ENCODE measurements at regions not wholly inside any gene's neighbourhood (a gene's known extent, or its start where the extent isn't known, plus 50 kb on each side); places are given as distances from the start of the nearest gene placed in this dataset.
"Not testable (repeated sequence)": the region's sequence is repeated elsewhere in the genome, so short reads cannot be mapped to it uniquely, and the experiment has no call there.

GRCh38 chr15:85281293-85281882, 99.0 kb upstream of the AKAP13 start:
- no peaks in the 10 kb centered on the region for H3K36me3 ChIP-seq
- H3K27me3 ChIP-seq, result no peaks in the 10 kb centered on the region
- no peak overlapping the region for H3K4me3 ChIP-seq (ENCODE audit: low read depth in 1 of 2, low read length in 1 of 2)
- no peaks in the 10 kb centered on the region for H3K4me1 ChIP-seq (ENCODE audit: control insufficient read depth in 1 of 2, insufficient read depth in 1 of 2, low read depth in 1 of 2, low read length in 1 of 2)
- H3K9me3 ChIP-seq, result no peaks in the 10 kb centered on the region
- H3K27ac ChIP-seq, result no peak overlapping the region
- no peak for TF ChIP-seq CTCF (IDR thresholded peaks at IDR 0.05)

- Histone ChIP-seq H3K4me1 (ENCODE audit: control insufficient read depth in 1 of 2, insufficient read depth in 1 of 2, low read depth in 1 of 2, low read length in 1 of 2) (no peaks in the 10 kb centered on the region), H3K27ac (no peak overlapping the region), H3K9me3 (no peaks in the 10 kb centered on the region), H3K27me3 (no peaks in the 10 kb centered on the region), H3K4me3 (ENCODE audit: low read depth in 1 of 2, low read length in 1 of 2) (no peak overlapping the region), H3K36me3 (no peaks in the 10 kb centered on the region)
- no peak for TF ChIP-seq CTCF (IDR thresholded peaks at IDR 0.05)
These were observed 97.8 kb upstream of the AKAP13 start for GRCh38 chr15:85282504-85283115.

- H3K27ac ChIP-seq; H3K4me3 ChIP-seq (ENCODE audit: low read depth in 1 of 2, low read length in 1 of 2); H3K36me3 ChIP-seq; H3K27me3 ChIP-seq; H3K9me3 ChIP-seq; H3K4me1 ChIP-seq (ENCODE audit: control insufficient read depth in 1 of 2, insufficient read depth in 1 of 2, low read depth in 1 of 2, low read length in 1 of 2): not testable (repeated sequence)
These were observed 96.6 kb upstream of the AKAP13 start for GRCh38 chr15:85283815-85284214.

- no peak for TF ChIP-seq CTCF (IDR thresholded peaks at IDR 0.05)
- H3K4me3 ChIP-seq (ENCODE audit: low read depth in 1 of 2, low read length in 1 of 2), result no peak overlapping the region
These were observed 95.9 kb upstream of the AKAP13 start for GRCh38 chr15:85284497-85284896.

GRCh38 chr15:85289677-85290365, 90.6 kb upstream of the AKAP13 start:
- TF ChIP-seq CTCF (IDR thresholded peaks at IDR 0.05), result no peak

More at GRCh38 chr15:85284497-85284896, 95.9 kb upstream of the AKAP13 start:
- Histone ChIP-seq H3K27me3 (peaks cover 3% of the 10 kb centered on the region), H3K4me1 (ENCODE audit: control insufficient read depth in 1 of 2, insufficient read depth in 1 of 2, low read depth in 1 of 2, low read length in 1 of 2) (no peaks in the 10 kb centered on the region), H3K36me3 (no peaks in the 10 kb centered on the region), H3K27ac (no peak overlapping the region), H3K9me3 (no peaks in the 10 kb centered on the region)

GRCh38 chr15:85292583-85292982, 87.8 kb upstream of the AKAP13 start:
- not testable (repeated sequence) for H3K4me3 ChIP-seq (ENCODE audit: low read depth in 1 of 2, low read length in 1 of 2); H3K4me1 ChIP-seq (ENCODE audit: control insufficient read depth in 1 of 2, insufficient read depth in 1 of 2, low read depth in 1 of 2, low read length in 1 of 2); H3K27ac ChIP-seq; H3K9me3 ChIP-seq; H3K36me3 ChIP-seq
- peaks cover 30% of the 10 kb centered on the region for H3K27me3 ChIP-seq

More at GRCh38 chr15:85289677-85290365, 90.6 kb upstream of the AKAP13 start:
- peaks cover 18% of the 10 kb centered on the region for H3K27me3 ChIP-seq
- H3K27ac ChIP-seq, result no peak overlapping the region
- H3K4me1 ChIP-seq (ENCODE audit: control insufficient read depth in 1 of 2, insufficient read depth in 1 of 2, low read depth in 1 of 2, low read length in 1 of 2), result no peaks in the 10 kb centered on the region
- H3K36me3 ChIP-seq, result no peaks in the 10 kb centered on the region
- no peaks in the 10 kb centered on the region for H3K9me3 ChIP-seq
- H3K4me3 ChIP-seq (ENCODE audit: low read depth in 1 of 2, low read length in 1 of 2), result no peak overlapping the region

All from neutrophil (primary cell).